H1 (cell line): ENCODE measurements at regions not wholly inside any gene's neighbourhood (a gene's known extent, or its start where the extent isn't known, plus 50 kb on each side); places are given as distances from the start of the nearest gene placed in this dataset.

Experiments used
- BRCA1 ChIP-seq: IDR thresholded peaks from 2 replicates; pipeline ENCODE4 v1.6.1; 2012; ENCODE audit warnings: low read depth, low read length, improper control_type of control experiment
- CHD1 ChIP-seq: IDR thresholded peaks from 2 replicates; pipeline ENCODE4 v1.6.1; 2012; ENCODE audit warnings: low read depth, low read length, improper control_type of control experiment
- CREB1 ChIP-seq: IDR thresholded peaks from 2 replicates; pipeline ENCODE4 v1.6.1; 2012; ENCODE audit warnings: inconsistent platforms
- EP300 ChIP-seq, 2 experiments: IDR thresholded peaks; 1 replicate in 1 of 2; 2 replicates in 1 of 2; pipeline ENCODE4 v1.6.1; 2011 to 2012; ENCODE audit warnings: low read depth in 2 of 2, low read length in 2 of 2, mild to moderate bottlenecking in 2 of 2, borderline replicate concordance in 1 of 2, inconsistent platforms in 1 of 2, moderate library complexity in 1 of 2
- FOSL1 ChIP-seq: IDR thresholded peaks from 2 replicates; pipeline ENCODE4 v1.6.1; 2011; ENCODE audit warnings: mild to moderate bottlenecking, low read depth, low read length, moderate library complexity; ENCODE audit not compliant: insufficient read depth
- KDM1A ChIP-seq: fragments of 200-600, 300-600 bp; sonication (generic); IDR thresholded peaks from 2 replicates; pipeline ENCODE4 v1.7.1; 2016; ENCODE audit warnings: mild to moderate bottlenecking, low read length, borderline replicate concordance
- KDM5A ChIP-seq: fragments of 200-600 bp; IDR thresholded peaks from 2 replicates; pipeline ENCODE4 v1.7.1; 2012; ENCODE audit warnings: mild to moderate bottlenecking, low read length, inconsistent platforms, mixed read lengths
- POLR2A ChIP-seq, 2 experiments: IDR thresholded peaks; 1 replicate in 1 of 2; 2 replicates in 1 of 2; pipeline ENCODE4 v1.6.1; 2011; ENCODE audit warnings: low read depth in 2 of 2, low read length in 2 of 2, mild to moderate bottlenecking in 2 of 2; ENCODE audit errors: control extremely low read depth in 1 of 2
- RFX5 ChIP-seq: IDR thresholded peaks from 2 replicates; pipeline ENCODE4 v1.6.1; 2011; ENCODE audit warnings: low read depth, low read length, improper control_type of control experiment, borderline replicate concordance
- SP4 ChIP-seq: IDR thresholded peaks from 2 replicates; pipeline ENCODE4 v1.6.1; 2012; ENCODE audit warnings: low read length, inconsistent platforms
- TAF1 ChIP-seq: IDR thresholded peaks from 2 replicates; pipeline ENCODE4 v1.6.1; 2011; ENCODE audit warnings: mild to moderate bottlenecking, low read depth, low read length
- TBP ChIP-seq: IDR thresholded peaks from 2 replicates; pipeline ENCODE4 v1.6.1; 2011; ENCODE audit warnings: low read depth, low read length, improper control_type of control experiment
- TF ChIP-seq, protein P1 (sequence below), 3 experiments: IDR thresholded peaks; 1 replicate in 2 of 3; 2 replicates in 1 of 3; pipeline versions ENCODE4 v1.5.1 to v1.6.1; 2011; ENCODE audit warnings: low read length in 3 of 3, mild to moderate bottlenecking in 3 of 3, inconsistent platforms in 2 of 3, low read depth in 1 of 3, moderate library complexity in 1 of 3; ENCODE audit not compliant: insufficient read depth in 1 of 3; ENCODE audit errors: control extremely low read depth in 1 of 3

DNA sequence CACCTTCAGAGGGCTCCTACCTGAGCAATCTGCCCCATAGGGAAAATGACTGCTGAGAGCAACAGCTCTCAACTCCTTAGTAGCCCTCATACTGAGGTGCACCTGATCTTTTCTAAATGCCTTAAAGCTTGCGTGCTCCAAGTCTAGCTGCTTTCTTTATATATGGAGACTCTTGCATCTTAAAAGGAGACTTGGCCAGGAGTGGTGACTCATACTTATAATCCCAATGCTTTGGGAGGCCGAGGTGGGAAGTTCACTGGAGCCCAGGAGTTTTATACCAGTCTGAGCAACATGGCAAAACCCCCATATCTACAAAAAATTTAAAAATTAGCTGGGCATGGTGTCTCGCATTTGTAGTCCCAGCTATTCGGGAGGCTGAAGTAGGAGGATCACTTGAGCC lies 78.1 kb upstream of the TRIM2 start:
- no peak for TF ChIP-seq CHD1
- TF ChIP-seq, protein P1, sequence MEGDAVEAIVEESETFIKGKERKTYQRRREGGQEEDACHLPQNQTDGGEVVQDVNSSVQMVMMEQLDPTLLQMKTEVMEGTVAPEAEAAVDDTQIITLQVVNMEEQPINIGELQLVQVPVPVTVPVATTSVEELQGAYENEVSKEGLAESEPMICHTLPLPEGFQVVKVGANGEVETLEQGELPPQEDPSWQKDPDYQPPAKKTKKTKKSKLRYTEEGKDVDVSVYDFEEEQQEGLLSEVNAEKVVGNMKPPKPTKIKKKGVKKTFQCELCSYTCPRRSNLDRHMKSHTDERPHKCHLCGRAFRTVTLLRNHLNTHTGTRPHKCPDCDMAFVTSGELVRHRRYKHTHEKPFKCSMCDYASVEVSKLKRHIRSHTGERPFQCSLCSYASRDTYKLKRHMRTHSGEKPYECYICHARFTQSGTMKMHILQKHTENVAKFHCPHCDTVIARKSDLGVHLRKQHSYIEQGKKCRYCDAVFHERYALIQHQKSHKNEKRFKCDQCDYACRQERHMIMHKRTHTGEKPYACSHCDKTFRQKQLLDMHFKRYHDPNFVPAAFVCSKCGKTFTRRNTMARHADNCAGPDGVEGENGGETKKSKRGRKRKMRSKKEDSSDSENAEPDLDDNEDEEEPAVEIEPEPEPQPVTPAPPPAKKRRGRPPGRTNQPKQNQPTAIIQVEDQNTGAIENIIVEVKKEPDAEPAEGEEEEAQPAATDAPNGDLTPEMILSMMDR (IDR thresholded peaks at IDR 0.05; ENCODE audit: control extremely low read depth in 1 of 3, insufficient read depth in 1 of 3, low read depth in 1 of 3, low read length in 3 of 3), result no peak
- TF ChIP-seq BRCA1, result no peak
- TF ChIP-seq RFX5, result no peak
- TF ChIP-seq TAF1, result no peak
- no peak for TF ChIP-seq POLR2A (IDR thresholded peaks at IDR 0.05; ENCODE audit: control extremely low read depth in 1 of 2, low read depth in 2 of 2, low read length in 2 of 2)
- no peak for TF ChIP-seq EP300 (IDR thresholded peaks at IDR 0.05; ENCODE audit: borderline replicate concordance in 1 of 2, low read depth in 2 of 2, low read length in 2 of 2)
- no peak for TF ChIP-seq CREB1
- TF ChIP-seq KDM1A, result no peak
- TF ChIP-seq KDM5A, result no peak
- TF ChIP-seq FOSL1, result no peak
- TF ChIP-seq TBP, result no peak
- no peak for TF ChIP-seq SP4
